AML-193 (cell line): ENCODE measurements at regions not wholly inside any gene's neighbourhood (a gene's known extent, or its start where the extent isn't known, plus 50 kb on each side); places are given as distances from the start of the nearest gene placed in this dataset.

Source experiments
- DNase-seq, 2 experiments: peaks; one replicate each; lab custom pipeline; 2025; lab: John Stamatoyannopoulos, UW

DNA sequence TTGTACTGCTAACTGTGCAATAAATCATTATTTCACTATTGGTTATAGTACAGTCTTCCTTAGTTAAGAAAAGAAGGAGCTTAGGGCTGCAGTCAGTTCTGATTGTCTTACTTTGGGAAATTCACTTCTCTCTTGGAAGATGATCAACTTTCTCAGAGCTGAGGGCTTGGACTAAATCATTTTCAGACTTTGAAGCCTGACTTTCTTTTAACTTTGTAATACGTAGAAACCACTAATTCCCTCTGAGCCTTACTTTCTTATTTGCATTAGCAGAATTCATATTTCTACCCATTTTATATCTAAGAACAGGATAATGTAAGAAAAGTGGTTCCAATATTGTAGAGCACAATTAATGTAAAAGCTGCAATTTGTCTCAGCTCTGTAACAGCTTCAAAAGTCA, 386.4 kb downstream of the TRIB2 start:
- no peak for DNase-seq

DNA sequence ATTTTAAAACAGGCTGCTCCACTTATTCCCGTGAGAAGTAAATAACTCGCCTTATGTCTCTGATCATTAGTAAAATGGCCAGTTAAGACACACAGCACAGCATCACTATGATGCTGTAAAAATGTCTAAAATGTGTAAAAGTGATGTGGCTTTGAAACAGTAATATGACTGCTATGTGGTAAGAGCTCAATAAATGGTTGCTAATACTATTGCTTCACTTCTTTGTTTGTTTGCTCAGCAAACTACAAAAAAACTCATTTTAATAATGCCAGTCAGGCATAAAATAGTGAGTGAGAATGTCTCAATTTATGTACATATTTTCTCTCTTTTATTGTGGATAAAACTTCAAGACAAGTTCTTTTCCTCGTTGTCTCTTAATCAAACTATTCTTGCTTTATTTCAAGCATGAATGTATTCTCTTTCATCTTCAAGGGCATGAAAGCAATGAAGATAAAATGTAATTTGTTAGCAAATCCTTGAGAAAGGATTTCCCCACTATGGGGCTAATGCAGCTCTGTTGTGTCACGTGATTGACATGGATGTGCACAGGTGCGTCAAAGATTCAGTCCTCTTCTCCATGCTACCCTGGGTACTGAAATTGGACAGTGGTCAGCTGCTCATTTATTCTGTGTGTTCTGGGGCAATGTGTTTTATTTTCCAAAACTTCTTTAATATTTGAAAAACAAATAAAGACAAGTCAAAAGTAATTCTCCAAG, 387.2 kb downstream of the TRIB2 start:
- no peak for DNase-seq

DNA sequence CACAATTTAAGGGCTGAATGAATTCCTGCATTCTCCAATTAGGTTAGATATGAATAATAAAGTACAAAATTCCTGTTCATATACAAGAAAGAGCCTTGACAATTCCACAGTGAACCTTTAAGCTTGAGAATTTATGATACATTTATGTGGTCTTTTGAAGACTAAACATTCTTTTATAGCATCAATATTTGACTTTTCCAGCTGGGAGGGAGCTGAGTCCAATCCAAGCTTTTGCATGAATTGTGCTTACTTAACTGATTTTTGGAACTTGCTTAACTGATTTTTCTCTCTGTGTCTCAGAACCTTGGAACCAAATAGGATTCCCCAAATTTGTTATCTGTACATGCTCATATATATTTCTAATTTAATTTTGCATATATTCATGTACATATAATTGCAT, 388.0 kb downstream of the TRIB2 start:
- no peak for DNase-seq

GRCh38 chr2:13106302-13106701, 389.6 kb downstream of the TRIB2 start:
- DNase-seq: no peak

DNA sequence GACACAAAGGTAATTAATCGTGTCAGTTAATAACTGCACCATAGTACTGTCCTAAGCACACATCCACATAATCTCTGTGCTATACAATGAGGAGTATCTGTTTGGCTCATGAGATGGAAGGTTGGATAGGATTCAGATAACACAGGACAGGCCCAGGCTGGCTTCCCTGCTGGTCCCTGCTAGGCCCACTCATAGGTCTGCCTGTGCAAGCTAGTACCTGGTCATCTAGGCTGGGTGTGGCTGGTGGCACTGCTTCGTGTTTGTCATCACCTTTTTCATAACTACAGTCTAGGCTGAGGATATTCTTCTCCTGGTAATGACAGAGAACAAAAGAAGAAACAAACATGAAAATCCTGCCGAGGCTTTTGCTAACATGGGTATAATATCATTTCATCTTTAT, 392.8 kb downstream of the TRIB2 start:
- DNase-seq: no peak

DNA sequence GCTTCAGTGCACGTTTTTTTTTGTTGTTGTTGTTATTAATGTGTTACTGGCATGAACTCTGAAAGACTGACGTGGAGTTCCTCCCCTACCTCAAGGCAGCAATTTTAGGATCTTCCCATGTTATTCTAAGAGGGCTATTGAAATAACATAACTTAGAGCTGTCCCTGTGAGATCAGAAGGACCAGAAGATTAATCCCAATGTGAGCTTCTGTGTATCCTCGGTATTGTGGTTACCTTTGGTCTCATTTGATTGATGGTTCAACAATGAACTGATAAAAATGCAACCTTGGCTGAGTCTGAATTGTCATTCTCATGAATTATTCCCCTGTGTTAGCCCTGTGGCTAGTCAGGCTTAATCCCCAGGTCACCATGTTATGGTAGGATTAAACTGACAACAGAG, 394.1 kb downstream of the TRIB2 start:
- DNase-seq: no peak

DNA sequence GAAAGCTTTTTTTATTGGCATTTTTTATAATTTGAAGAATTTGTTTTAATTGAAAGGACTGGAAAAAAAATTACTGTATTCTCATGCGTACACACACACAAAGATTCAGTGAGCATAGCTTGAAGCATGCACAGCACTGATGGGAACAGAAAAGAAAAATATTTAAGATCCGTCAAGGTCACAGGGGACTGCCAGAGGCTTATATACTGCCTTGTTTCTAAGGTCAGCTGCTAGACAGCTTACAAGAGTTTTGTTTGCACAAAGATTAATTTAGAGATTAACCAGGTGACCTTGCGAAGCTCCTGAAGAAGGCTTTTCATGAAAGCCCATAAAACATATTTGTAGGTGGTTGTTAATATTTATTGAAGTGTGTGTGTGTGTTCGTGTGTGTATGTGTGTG, 396.3 kb downstream of the TRIB2 start:
- no peak for DNase-seq

DNA sequence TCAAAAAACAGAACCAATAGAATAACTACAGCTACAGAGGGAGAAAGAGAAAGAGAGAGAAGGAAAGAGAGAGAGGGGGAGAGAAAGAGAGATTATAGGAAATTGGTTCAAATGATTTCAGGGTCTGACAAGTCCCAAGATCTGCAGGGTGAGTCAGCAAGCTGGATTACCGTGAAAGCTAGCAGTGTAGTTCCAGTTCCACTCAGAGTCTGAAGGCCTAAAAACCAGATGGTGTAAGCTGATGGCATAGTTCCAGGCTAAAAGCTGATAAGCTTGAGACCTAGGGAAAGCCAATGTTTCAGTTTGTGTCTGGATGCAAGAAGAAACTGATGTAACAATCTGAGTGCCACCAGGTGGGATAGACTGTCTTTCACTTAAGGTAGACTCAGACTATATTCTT, 397.7 kb downstream of the TRIB2 start:
- no peak for DNase-seq

- DNase-seq: no peak
These were observed 398.9 kb downstream of the TRIB2 start for GRCh38 chr2:13115643-13116042.

DNA sequence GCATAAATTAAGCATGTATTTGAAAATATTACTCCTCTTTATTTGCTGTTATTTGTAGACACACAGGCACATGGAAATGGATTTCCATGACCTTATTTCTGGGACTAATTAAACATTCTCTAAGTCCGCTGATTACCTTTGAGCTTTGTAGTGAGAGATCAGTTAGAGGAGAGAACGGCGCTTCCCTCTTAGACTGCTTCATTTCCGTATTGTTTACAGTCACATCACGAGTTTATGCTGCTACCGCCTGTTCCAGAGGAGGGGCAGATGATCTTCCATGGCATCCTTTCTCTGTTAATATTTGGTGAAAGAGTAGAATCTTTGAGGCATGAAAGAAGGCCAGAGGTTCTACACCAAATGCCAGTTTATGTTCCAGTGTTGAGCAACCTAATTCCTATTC, 404.4 kb downstream of the TRIB2 start:
- DNase-seq: no peak

DNA sequence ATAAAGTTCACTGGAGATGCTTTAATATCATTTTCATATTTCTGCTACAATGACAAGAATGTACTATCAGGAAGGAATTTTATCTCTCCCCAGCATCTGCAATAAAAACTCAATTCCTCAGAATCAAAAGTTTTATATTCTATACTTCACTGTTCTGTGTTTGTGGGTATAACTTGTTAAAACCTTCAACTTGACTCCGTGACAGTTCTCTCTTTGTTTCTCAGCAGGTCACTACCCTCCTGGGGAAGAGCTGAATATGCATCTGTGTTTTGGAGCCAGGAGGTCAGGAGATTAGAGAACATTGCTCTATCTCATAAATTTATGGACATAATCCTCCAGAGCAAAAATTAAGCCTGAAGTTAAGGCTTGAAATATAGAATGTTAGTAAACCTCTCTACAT, 411.4 kb downstream of the TRIB2 start:
- no peak for DNase-seq

GRCh38 chr2:13135369-13135768, 418.6 kb downstream of the TRIB2 start:
- no peak for DNase-seq

- DNase-seq: no peak
These were observed 419.1 kb downstream of the TRIB2 start for GRCh38 chr2:13135856-13136255.

DNA sequence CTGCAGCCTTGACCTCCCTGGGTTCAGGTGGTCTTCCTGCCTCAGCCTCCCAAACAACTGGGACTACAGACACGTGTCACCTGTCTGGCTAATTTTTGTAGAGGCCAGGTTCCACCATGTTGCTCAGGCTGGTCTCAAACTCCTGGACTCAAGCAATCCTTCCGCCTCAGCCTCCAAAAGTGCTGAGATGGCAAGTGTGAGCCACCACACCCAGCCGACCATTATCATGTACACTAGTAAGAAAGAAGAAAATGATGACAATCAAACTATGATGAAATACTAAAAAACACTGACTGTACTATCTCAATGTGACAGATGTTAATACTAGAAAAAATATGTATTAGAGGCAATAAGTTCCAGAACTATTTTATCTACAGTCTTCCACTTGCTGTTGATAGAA, 420.9 kb downstream of the TRIB2 start:
- no peak for DNase-seq

- DNase-seq: no peak
These were observed 424.6 kb downstream of the TRIB2 start for GRCh38 chr2:13141315-13141714.

DNA sequence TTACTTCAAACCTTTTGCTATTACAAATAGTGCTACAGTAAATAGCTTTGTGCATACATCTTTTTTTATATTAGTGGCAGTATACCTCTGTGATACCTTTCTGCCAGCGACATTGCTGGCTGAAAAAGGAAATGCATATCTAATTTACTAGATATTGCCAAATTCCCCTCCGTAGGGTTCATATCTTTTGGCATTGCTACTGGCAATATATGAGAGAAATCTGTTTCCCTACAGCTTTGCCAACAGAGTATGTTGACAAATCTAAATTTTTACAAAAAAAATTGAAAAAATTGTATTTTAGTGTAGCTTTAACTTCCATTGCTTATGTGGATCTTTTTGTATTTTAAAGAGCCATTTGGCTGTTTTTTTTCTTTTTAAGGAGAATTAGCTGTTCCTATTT, 426.7 kb downstream of the TRIB2 start:
- no peak for DNase-seq

GRCh38 chr2:13156916-13157315, 440.2 kb downstream of the TRIB2 start:
- no peak for DNase-seq

DNA sequence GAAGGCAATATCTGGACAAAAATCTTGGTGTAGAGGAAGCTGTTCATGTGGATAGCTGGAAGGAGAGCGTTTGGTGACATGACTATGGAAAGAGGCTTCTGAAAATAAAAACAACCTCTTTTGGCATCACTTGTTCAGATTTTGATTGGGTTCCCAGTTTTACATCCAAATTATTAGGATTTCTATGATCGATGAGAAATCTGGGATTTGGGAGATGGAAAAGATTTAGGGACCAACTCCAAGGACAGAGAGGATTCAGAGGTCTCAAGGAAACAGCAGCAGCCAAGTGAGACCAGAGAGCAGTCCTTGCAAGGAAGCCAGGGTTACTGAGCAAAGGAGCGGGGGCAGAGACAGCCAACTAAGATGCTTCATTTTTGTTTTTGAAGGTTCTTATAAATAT, 441.7 kb downstream of the TRIB2 start:
- no peak for DNase-seq

DNA sequence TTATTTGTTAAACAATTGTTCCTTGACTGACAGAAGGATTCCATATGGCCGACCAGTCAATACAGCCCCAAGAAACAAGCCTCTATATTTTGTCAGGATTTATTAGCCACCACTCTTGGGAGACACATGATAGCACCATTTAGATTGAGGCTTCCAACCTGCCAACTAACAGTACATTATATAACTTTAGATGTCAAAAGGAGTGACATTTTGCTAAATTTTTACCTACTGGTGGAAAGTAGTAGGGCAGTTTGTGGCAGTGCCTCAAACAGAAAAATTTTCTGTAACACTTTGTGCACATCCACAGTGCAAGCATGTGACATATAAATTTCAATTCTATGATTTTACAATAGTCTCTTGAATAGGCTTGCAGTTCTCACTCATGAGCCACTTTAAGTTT, 464.0 kb downstream of the TRIB2 start:
- no peak for DNase-seq

DNA sequence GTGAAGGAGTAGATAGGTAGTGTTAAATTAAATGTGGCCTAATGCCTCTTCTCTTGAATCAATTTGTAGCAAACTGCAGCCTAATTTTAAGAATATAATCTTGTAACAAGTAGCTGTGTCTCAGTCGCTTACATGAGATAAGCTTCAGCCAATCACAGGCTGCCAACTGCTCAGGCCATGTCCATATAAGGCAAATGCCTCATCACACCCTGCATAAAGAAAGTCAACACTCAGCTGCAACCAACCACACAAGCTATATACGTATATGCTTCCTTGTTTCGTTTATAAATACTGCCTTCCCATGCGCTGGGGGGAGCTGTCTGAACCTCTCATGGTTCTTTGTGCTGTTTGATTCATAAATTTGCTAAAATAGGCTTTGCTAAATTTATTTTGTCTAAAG, 476.3 kb downstream of the TRIB2 start:
- no peak for DNase-seq

- DNase-seq: peak; percentile 2 to 20
These were observed 477.2 kb downstream of the TRIB2 start for GRCh38 chr2:13193900-13194299.

DNA sequence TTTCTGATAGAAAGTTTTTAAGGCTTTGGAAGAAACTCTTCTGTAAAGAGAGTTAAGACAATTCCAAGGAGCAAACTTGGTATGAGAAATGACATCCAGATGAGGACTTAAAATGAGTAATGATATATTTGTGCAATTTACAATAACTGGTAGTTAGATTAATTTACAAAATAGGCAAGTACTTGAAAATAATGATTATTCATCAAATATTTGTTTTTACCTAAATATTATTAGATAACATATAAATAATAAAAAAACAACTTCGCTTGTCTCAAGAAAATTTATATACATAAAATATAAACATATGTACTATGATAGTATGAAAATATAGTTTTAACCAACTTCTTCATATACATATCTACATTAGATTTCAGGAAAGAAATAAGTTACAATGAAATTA, 478.5 kb downstream of the TRIB2 start:
- no peak for DNase-seq

DNA sequence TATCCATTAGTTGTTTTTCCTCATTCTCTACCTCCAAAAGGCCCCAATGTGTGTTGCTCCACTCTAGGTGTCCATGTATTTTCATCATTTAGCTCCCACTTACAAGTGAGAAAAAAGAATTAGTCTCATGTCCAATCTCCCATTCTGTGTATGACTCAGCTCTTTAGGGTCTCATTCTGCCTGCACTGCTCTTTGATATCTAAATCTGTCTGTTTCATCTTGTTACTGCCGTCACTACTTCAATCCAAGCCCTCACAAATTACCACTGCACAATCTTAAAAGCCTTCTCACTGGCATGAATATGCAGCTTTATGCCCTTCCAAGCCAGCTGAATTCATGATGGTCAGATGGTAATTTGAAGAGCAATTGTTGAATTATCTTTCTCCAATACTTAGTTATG, 480.5 kb downstream of the TRIB2 start:
- no peak for DNase-seq

- DNase-seq: no peak
These were observed 485.2 kb downstream of the TRIB2 start for GRCh38 chr2:13201924-13202323.

GRCh38 chr2:13212115-13212514, 495.4 kb downstream of the TRIB2 start:
- DNase-seq: no peak
